Dendritic cell treated with granulocyte-macrophage colony-stimulating factor and Interleukin-4, amounts not matched to agents 40 ng/mL and 50 ng/mL, for 4 days (primary cell): ENCODE measurements at regions not wholly inside any gene's neighbourhood (a gene's known extent, or its start where the extent isn't known, plus 50 kb on each side); places are given as distances from the start of the nearest gene placed in this dataset.
"Not testable (repeated sequence)": the region's sequence is repeated elsewhere in the genome, so short reads cannot be mapped to it uniquely, and the experiment has no call there.

Experiments used
- H3K27ac Mint-ChIP-seq: one replicate; pipeline ENCODE4 v1.8.0; 2022; ENCODE audit warnings: mild to moderate bottlenecking, mixed read lengths
- H3K27me3 Mint-ChIP-seq: one replicate; pipeline ENCODE4 v1.8.0; 2022; ENCODE audit warnings: mild to moderate bottlenecking, mixed read lengths
- H3K36me3 Mint-ChIP-seq: one replicate; pipeline ENCODE4 v1.8.0; 2022; ENCODE audit warnings: low read depth, mixed read lengths
- H3K4me1 Mint-ChIP-seq: one replicate; pipeline ENCODE4 v1.8.0; 2022; ENCODE audit warnings: low read depth, mixed read lengths
- H3K4me3 Mint-ChIP-seq: one replicate; pipeline ENCODE4 v1.8.0; 2022; ENCODE audit warnings: mild to moderate bottlenecking, moderate library complexity, mixed read lengths
- H3K9me3 Mint-ChIP-seq: one replicate; pipeline ENCODE4 v1.8.0; 2022; ENCODE audit warnings: mixed read lengths
- intact Hi-C: fragments of 100-400 bp; cut with micrococcal nuclease; formaldehyde crosslinking; loops from one replicate; pipeline ENCODE4 v1.15.0; 2022

GRCh38 chr15:77921664-77922063 lies 155.8 kb downstream of the TBC1D2B start:
- Mint-ChIP-seq H3K4me1 (no peaks in the 10 kb centered on the region), H3K9me3 (no peaks in the 10 kb centered on the region), H3K36me3 (no peaks in the 10 kb centered on the region), H3K27me3 (peaks cover 4% of the 10 kb centered on the region), H3K4me3 (no peak overlapping the region), H3K27ac (no peak overlapping the region)
- intact Hi-C loops: no loop called here

GRCh38 chr15:77916966-77917635 lies 160.4 kb downstream of the TBC1D2B start:
- H3K4me1 Mint-ChIP-seq, H3K4me3 Mint-ChIP-seq, H3K27ac Mint-ChIP-seq, H3K27me3 Mint-ChIP-seq, H3K9me3 Mint-ChIP-seq, H3K36me3 Mint-ChIP-seq, intact Hi-C loops: not testable (repeated sequence)

- intact Hi-C loops, H3K4me3 Mint-ChIP-seq, H3K27ac Mint-ChIP-seq, H3K4me1 Mint-ChIP-seq, H3K27me3 Mint-ChIP-seq, H3K36me3 Mint-ChIP-seq, H3K9me3 Mint-ChIP-seq: not testable (repeated sequence)
These were observed 161.6 kb downstream of the TBC1D2B start for GRCh38 chr15:77915961-77916330.

GRCh38 chr15:77915261-77915960 lies 162.1 kb downstream of the TBC1D2B start:
- no peaks in the 10 kb centered on the region for H3K36me3 Mint-ChIP-seq

GRCh38 chr15:77914531-77914930 lies 163.0 kb downstream of the TBC1D2B start:
- not testable (repeated sequence) for H3K4me1 Mint-ChIP-seq

More at GRCh38 chr15:77915261-77915960, 162.1 kb downstream of the TBC1D2B start:
- Mint-ChIP-seq H3K4me1 (peaks cover under 1% of the 10 kb centered on the region), H3K27ac (no peak overlapping the region), H3K4me3 (no peak overlapping the region), H3K9me3 (no peaks in the 10 kb centered on the region), H3K27me3 (peaks cover 6% of the 10 kb centered on the region)
- intact Hi-C loops: no loop called here

GRCh38 chr15:77910030-77910911 lies 167.2 kb downstream of the TBC1D2B start:
- intact Hi-C loops: loop anchor here (2.0 kb wide), 1 partner anchor 331 kb away; no protein-coding TSS in a partner anchor
- Mint-ChIP-seq H3K4me1 (peaks cover 14% of the 10 kb centered on the region), H3K27ac (peak overlapping the region; percentile 83)

More at GRCh38 chr15:77914531-77914930, 163.0 kb downstream of the TBC1D2B start:
- H3K9me3 Mint-ChIP-seq, intact Hi-C loops, H3K36me3 Mint-ChIP-seq, H3K27me3 Mint-ChIP-seq, H3K4me3 Mint-ChIP-seq, H3K27ac Mint-ChIP-seq: not testable (repeated sequence)

GRCh38 chr15:77909182-77909940 lies 168.2 kb downstream of the TBC1D2B start:
- Mint-ChIP-seq H3K9me3 (no peaks in the 10 kb centered on the region), H3K4me3 (no peak overlapping the region), H3K4me1 (peaks cover 14% of the 10 kb centered on the region), H3K36me3 (no peaks in the 10 kb centered on the region), H3K27ac (peak overlapping the region; percentile 83), H3K27me3 (peaks cover 17% of the 10 kb centered on the region)
- intact Hi-C loops: no loop called here

More at GRCh38 chr15:77910030-77910911, 167.2 kb downstream of the TBC1D2B start:
- Mint-ChIP-seq H3K27me3 (peaks cover 17% of the 10 kb centered on the region), H3K4me3 (peak overlapping the region; percentile 81)
- H3K36me3 Mint-ChIP-seq, H3K9me3 Mint-ChIP-seq: not testable (repeated sequence)

- intact Hi-C loops, H3K9me3 Mint-ChIP-seq, H3K27ac Mint-ChIP-seq, H3K36me3 Mint-ChIP-seq, H3K4me3 Mint-ChIP-seq: not testable (repeated sequence)
- Mint-ChIP-seq H3K27me3 (peaks cover 17% of the 10 kb centered on the region), H3K4me1 (peaks cover 14% of the 10 kb centered on the region)
These were observed 168.8 kb downstream of the TBC1D2B start for GRCh38 chr15:77908752-77909111.

GRCh38 chr15:77907824-77908751 lies 169.4 kb downstream of the TBC1D2B start:
- no peak overlapping the region for H3K27ac Mint-ChIP-seq
- peaks cover 14% of the 10 kb centered on the region for H3K27me3 Mint-ChIP-seq
- no peaks in the 10 kb centered on the region for H3K9me3 Mint-ChIP-seq
- H3K4me3 Mint-ChIP-seq: no peak overlapping the region
- no peaks in the 10 kb centered on the region for H3K36me3 Mint-ChIP-seq
- intact Hi-C loops: no loop called here
- peaks cover 14% of the 10 kb centered on the region for H3K4me1 Mint-ChIP-seq

- H3K27ac Mint-ChIP-seq, intact Hi-C loops, H3K9me3 Mint-ChIP-seq, H3K36me3 Mint-ChIP-seq, H3K4me3 Mint-ChIP-seq: not testable (repeated sequence)
- peaks cover 14% of the 10 kb centered on the region for H3K4me1 Mint-ChIP-seq
- H3K27me3 Mint-ChIP-seq: peaks cover 14% of the 10 kb centered on the region
These were observed 171.2 kb downstream of the TBC1D2B start for GRCh38 chr15:77906062-77906990.

GRCh38 chr15:77905301-77905920 lies 172.1 kb downstream of the TBC1D2B start:
- Mint-ChIP-seq H3K27me3 (peaks cover 14% of the 10 kb centered on the region), H3K27ac (no peak overlapping the region), H3K4me1 (peaks cover 14% of the 10 kb centered on the region), H3K36me3 (no peaks in the 10 kb centered on the region), H3K9me3 (no peaks in the 10 kb centered on the region), H3K4me3 (no peak overlapping the region)
- intact Hi-C loops: no loop called here

- Mint-ChIP-seq H3K4me1 (peaks cover 9% of the 10 kb centered on the region), H3K9me3 (no peaks in the 10 kb centered on the region), H3K27ac (no peak overlapping the region), H3K36me3 (no peaks in the 10 kb centered on the region), H3K27me3 (peaks cover 14% of the 10 kb centered on the region), H3K4me3 (no peak overlapping the region)
- intact Hi-C loops: no loop called here
These were observed 172.6 kb downstream of the TBC1D2B start for GRCh38 chr15:77904901-77905300.
